Liver (tissue), 8 donors: ENCODE measurements at regions not wholly inside any gene's neighbourhood (a gene's known extent, or its start where the extent isn't known, plus 50 kb on each side); places are given as distances from the start of the nearest gene placed in this dataset.

Source experiments
- DNase-seq: peaks from one replicate; pipeline ENCODE4 v3.0.0-alpha.2; 2017; ENCODE audit warnings: low spot score
- H3K27ac ChIP-seq, 2 donors: one replicate each; pipeline ENCODE4 v1.7.0; 2013; ENCODE audit warnings: inconsistent platforms in 2 of 2, low read length in 2 of 2, control low read depth in 1 of 2, low read depth in 1 of 2, mild to moderate bottlenecking in 1 of 2
- H3K27me3 ChIP-seq, 4 donors: one replicate each; pipeline versions ENCODE4 v1.6.1 to v1.7.0; 2013; ENCODE audit warnings: low read length in 3 of 4, inconsistent platforms in 1 of 4, mild to moderate bottlenecking in 1 of 4, moderate library complexity in 1 of 4; ENCODE audit not compliant: control insufficient read depth in 4 of 4, insufficient read depth in 4 of 4
- H3K36me3 ChIP-seq, 4 donors: one replicate each; pipeline versions ENCODE4 v1.6.1 to v1.7.0; 2013; ENCODE audit warnings: low read length in 3 of 4, mild to moderate bottlenecking in 3 of 4, low read depth in 1 of 4, moderate library complexity in 1 of 4; ENCODE audit not compliant: control insufficient read depth in 4 of 4, insufficient read depth in 3 of 4
- H3K4me1 ChIP-seq, 4 donors: one replicate each; pipeline versions ENCODE4 v1.6.1 to v1.7.0; 2013; ENCODE audit warnings: low read length in 3 of 4, mild to moderate bottlenecking in 3 of 4, moderate library complexity in 1 of 4; ENCODE audit not compliant: control insufficient read depth in 4 of 4, insufficient read depth in 4 of 4
- H3K4me3 ChIP-seq, 3 donors: one replicate each; pipeline versions ENCODE4 v1.6.1 to v1.7.0; 2013; ENCODE audit warnings: low read length in 3 of 3, control low read depth in 1 of 3, low read depth in 1 of 3, mild to moderate bottlenecking in 1 of 3
- H3K9ac ChIP-seq, 2 donors: one replicate each; pipeline ENCODE4 v1.7.0; 2013; ENCODE audit warnings: low read length in 2 of 2, mild to moderate bottlenecking in 2 of 2, moderate library complexity in 2 of 2, control low read depth in 1 of 2, low read depth in 1 of 2
- H3K9me3 ChIP-seq, 4 donors: one replicate each; pipeline versions ENCODE4 v1.6.1 to v1.7.0; 2013; ENCODE audit warnings: low read length in 3 of 4; ENCODE audit not compliant: control insufficient read depth in 4 of 4
- EGR1 ChIP-seq, 2 donors: IDR thresholded peaks; 2 replicates each; pipeline ENCODE4 v1.6.1; 2016 to 2018; ENCODE audit warnings: antibody characterized with exemption in 2 of 2, low read depth in 2 of 2
- FOXA1 ChIP-seq: IDR thresholded peaks from 2 replicates; pipeline ENCODE4 v1.6.1; 2016; ENCODE audit warnings: antibody characterized with exemption
- FOXA2 ChIP-seq: IDR thresholded peaks from 2 replicates; pipeline ENCODE4 v1.6.1; 2016; ENCODE audit warnings: antibody characterized with exemption
- GABPA ChIP-seq, 2 donors: IDR thresholded peaks in 1 of 2; conservative IDR thresholded peaks in 1 of 2; 2 replicates each; pipeline ENCODE4 v1.6.1; 2016; ENCODE audit warnings: antibody characterized with exemption in 2 of 2, mild to moderate bottlenecking in 1 of 2, moderate library complexity in 1 of 2
- HNF4A ChIP-seq, 2 donors: conservative IDR thresholded peaks; 2 replicates each; pipeline ENCODE4 v1.6.1; 2016; ENCODE audit warnings: antibody characterized with exemption in 2 of 2, mild to moderate bottlenecking in 2 of 2
- JUND ChIP-seq, 2 donors: IDR thresholded peaks; 2 replicates each; pipeline ENCODE4 v1.6.1; 2016; ENCODE audit warnings: antibody characterized with exemption in 2 of 2
- MAX ChIP-seq: IDR thresholded peaks from 2 replicates; pipeline ENCODE4 v1.6.1; 2016; ENCODE audit warnings: antibody characterized with exemption
- NR2F2 ChIP-seq: IDR thresholded peaks from 2 replicates; pipeline ENCODE4 v1.6.1; 2016; ENCODE audit warnings: antibody characterized with exemption
- RAD21 ChIP-seq, 2 donors: IDR thresholded peaks; 2 replicates each; pipeline ENCODE4 v1.6.1; 2016; ENCODE audit warnings: antibody characterized with exemption in 2 of 2, mild to moderate bottlenecking in 2 of 2
- REST ChIP-seq: IDR thresholded peaks from 2 replicates; pipeline ENCODE4 v1.6.1; 2016; ENCODE audit warnings: antibody characterized with exemption, mild to moderate bottlenecking
- SP1 ChIP-seq: IDR thresholded peaks from 2 replicates; pipeline ENCODE4 v1.6.1; 2018; ENCODE audit warnings: antibody characterized with exemption, mild to moderate bottlenecking
- TAF1 ChIP-seq: conservative IDR thresholded peaks from 2 replicates; pipeline ENCODE4 v1.6.1; 2016; ENCODE audit warnings: antibody characterized with exemption, mild to moderate bottlenecking
- WGBS: extraction: QIAGEN DNeasy Blood & Tissue Kit; methylation state at CpG from one replicate; pipeline ENCODE4 v1.1.7; 2013; 5-methylcytosine and 5-hydroxymethylcytosine counted together
- TF ChIP-seq, protein P1 (sequence below): IDR thresholded peaks from 2 replicates; pipeline ENCODE4 v1.6.1; 2016; ENCODE audit warnings: antibody characterized with exemption
- TF ChIP-seq, protein P2 (sequence below): fragments of 150-350 bp; IDR thresholded peaks from 2 replicates; pipeline ENCODE4 v1.5.1; 2017; ENCODE audit warnings: improper control_type of control experiment, low read depth, low read length; ENCODE audit not compliant: missing input control
- TF ChIP-seq, protein P3 (sequence below): IDR thresholded peaks from 2 replicates; pipeline ENCODE4 v1.6.1; 2016; ENCODE audit warnings: antibody characterized with exemption
- donor health status: healthy.
- donor health status: healthy.
- donor health status: healthy.
- donor health status: healthy.
- donor health status: healthy.

GRCh38 chr11:27571154-27571810 is 64.7 kb upstream of the LIN7C start:
- 80% methylated on average over 5 of the region's 5 CpGs for WGBS
- DNase-seq: no peak
- no peaks in the 10 kb centered on the region for H3K9me3 ChIP-seq
- H3K36me3 ChIP-seq: no peaks in the 10 kb centered on the region
- TF ChIP-seq GABPA (IDR thresholded peaks at IDR 0.05 in 1 of 2, conservative IDR thresholded peaks at IDR 0.05 in 1 of 2): no peak
- TF ChIP-seq, protein P1, sequence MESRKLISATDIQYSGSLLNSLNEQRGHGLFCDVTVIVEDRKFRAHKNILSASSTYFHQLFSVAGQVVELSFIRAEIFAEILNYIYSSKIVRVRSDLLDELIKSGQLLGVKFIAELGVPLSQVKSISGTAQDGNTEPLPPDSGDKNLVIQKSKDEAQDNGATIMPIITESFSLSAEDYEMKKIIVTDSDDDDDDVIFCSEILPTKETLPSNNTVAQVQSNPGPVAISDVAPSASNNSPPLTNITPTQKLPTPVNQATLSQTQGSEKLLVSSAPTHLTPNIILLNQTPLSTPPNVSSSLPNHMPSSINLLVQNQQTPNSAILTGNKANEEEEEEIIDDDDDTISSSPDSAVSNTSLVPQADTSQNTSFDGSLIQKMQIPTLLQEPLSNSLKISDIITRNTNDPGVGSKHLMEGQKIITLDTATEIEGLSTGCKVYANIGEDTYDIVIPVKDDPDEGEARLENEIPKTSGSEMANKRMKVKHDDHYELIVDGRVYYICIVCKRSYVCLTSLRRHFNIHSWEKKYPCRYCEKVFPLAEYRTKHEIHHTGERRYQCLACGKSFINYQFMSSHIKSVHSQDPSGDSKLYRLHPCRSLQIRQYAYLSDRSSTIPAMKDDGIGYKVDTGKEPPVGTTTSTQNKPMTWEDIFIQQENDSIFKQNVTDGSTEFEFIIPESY: no peak
- no peak for TF ChIP-seq SP1
- no peak for TF ChIP-seq EGR1 (IDR thresholded peaks at IDR 0.05; ENCODE audit: low read depth in 2 of 2)
- TF ChIP-seq TAF1: no peak
- TF ChIP-seq, protein P2, sequence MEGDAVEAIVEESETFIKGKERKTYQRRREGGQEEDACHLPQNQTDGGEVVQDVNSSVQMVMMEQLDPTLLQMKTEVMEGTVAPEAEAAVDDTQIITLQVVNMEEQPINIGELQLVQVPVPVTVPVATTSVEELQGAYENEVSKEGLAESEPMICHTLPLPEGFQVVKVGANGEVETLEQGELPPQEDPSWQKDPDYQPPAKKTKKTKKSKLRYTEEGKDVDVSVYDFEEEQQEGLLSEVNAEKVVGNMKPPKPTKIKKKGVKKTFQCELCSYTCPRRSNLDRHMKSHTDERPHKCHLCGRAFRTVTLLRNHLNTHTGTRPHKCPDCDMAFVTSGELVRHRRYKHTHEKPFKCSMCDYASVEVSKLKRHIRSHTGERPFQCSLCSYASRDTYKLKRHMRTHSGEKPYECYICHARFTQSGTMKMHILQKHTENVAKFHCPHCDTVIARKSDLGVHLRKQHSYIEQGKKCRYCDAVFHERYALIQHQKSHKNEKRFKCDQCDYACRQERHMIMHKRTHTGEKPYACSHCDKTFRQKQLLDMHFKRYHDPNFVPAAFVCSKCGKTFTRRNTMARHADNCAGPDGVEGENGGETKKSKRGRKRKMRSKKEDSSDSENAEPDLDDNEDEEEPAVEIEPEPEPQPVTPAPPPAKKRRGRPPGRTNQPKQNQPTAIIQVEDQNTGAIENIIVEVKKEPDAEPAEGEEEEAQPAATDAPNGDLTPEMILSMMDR: no peak
- TF ChIP-seq FOXA2: no peak
- TF ChIP-seq FOXA1: no peak
- TF ChIP-seq REST: no peak
- TF ChIP-seq HNF4A (conservative IDR thresholded peaks at IDR 0.05): no peak
- TF ChIP-seq, protein P3, sequence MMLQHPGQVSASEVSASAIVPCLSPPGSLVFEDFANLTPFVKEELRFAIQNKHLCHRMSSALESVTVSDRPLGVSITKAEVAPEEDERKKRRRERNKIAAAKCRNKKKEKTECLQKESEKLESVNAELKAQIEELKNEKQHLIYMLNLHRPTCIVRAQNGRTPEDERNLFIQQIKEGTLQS: no peak
- no peak for TF ChIP-seq JUND (IDR thresholded peaks at IDR 0.05)
- no peak for TF ChIP-seq RAD21 (IDR thresholded peaks at IDR 0.05)
- TF ChIP-seq NR2F2: no peak
- TF ChIP-seq MAX: no peak
- no peaks in the 10 kb centered on the region for H3K4me1 ChIP-seq
- H3K9ac ChIP-seq: no peak overlapping the region
- no peak overlapping the region for H3K4me3 ChIP-seq
- H3K27ac ChIP-seq: no peak overlapping the region
- no peaks in the 10 kb centered on the region for H3K27me3 ChIP-seq

GRCh38 chr11:27570542-27570941 is 64.0 kb upstream of the LIN7C start:
- Histone ChIP-seq H3K36me3 (no peaks in the 10 kb centered on the region), H3K4me1 (no peaks in the 10 kb centered on the region), H3K9me3 (no peaks in the 10 kb centered on the region), H3K4me3 (no peak overlapping the region), H3K27ac (no peak overlapping the region), H3K27me3 (no peaks in the 10 kb centered on the region), H3K9ac (no peak overlapping the region)
- no peak for DNase-seq
- WGBS: 86% methylated on average over 1 of the region's 1 CpG
- TF ChIP-seq NR2F2 (no peak), SP1 (no peak), HNF4A (conservative IDR thresholded peaks at IDR 0.05) (no peak), JUND (IDR thresholded peaks at IDR 0.05) (no peak), EGR1 (IDR thresholded peaks at IDR 0.05; ENCODE audit: low read depth in 2 of 2) (no peak), REST (no peak), MAX (no peak), TAF1 (no peak)
- TF ChIP-seq, protein P2: no peak
- TF ChIP-seq, protein P3: no peak
